T-cell (primary cell): ENCODE measurements at regions not wholly inside any gene's neighbourhood (a gene's known extent, or its start where the extent isn't known, plus 50 kb on each side); places are given as distances from the start of the nearest gene placed in this dataset.

Experiments used
- ATAC-seq, 4 experiments: fragments of 200-7000 bp in 3 of 4; fragments of 150-1000 bp in 1 of 4; cut with Tn5 transposase; replicated peaks in 1 of 4; 1 replicate in 3 of 4; 2 replicates in 1 of 4; pipeline ENCODE4 v1.10.0; 2021; ENCODE audit warnings: moderate library complexity in 3 of 4, mild to moderate bottlenecking in 2 of 4, moderate number of reproducible peaks in 1 of 4
- CTCF ChIA-PET, 2 donors: fragments of 300-600 bp; sonication (Branson Sonifier 250); formaldehyde crosslinking; loops; one replicate each; lab custom pipeline; 2022; ENCODE audit warnings: antibody characterized with exemption in 2 of 2; lab: Charles Lee
- POLR2A ChIA-PET, 2 donors: fragments of 300-600 bp; sonication (Branson Sonifier 250); formaldehyde crosslinking; loops; one replicate each; lab custom pipeline; 2022; ENCODE audit warnings: antibody characterized with exemption in 2 of 2; lab: Charles Lee
- DNase-seq, 35 experiments: peaks; one replicate each; pipeline versions ENCODE4 v3.0.0 to v3.0.0-alpha.2; 2013 to 2023
- H3K27ac ChIP-seq: one replicate; pipeline ENCODE4 v1.5.1; 2013; ENCODE audit warnings: low read length
- H3K27me3 ChIP-seq, 2 experiments: replicated peaks in 1 of 2; 1 replicate in 1 of 2; 2 replicates in 1 of 2; pipeline versions ENCODE4 v1.6.1 to v1.7.0; 2013; ENCODE audit warnings: low read length in 1 of 2, mixed read lengths in 1 of 2; ENCODE audit not compliant: control insufficient read depth in 2 of 2, insufficient read depth in 2 of 2; ENCODE audit errors: extremely low read depth in 1 of 2
- H3K36me3 ChIP-seq, 2 donors: 1 replicate in 1 of 2; 2 replicates in 1 of 2; pipeline versions ENCODE4 v1.6.1 to v1.7.0; 2013; ENCODE audit warnings: low read length in 1 of 2; ENCODE audit not compliant: control insufficient read depth in 2 of 2, insufficient read depth in 1 of 2; ENCODE audit errors: extremely low read depth in 1 of 2
- H3K4me1 ChIP-seq, 2 experiments: 1 replicate in 1 of 2; 2 replicates in 1 of 2; pipeline versions ENCODE4 v1.6.1 to v1.7.0; 2013; ENCODE audit warnings: low read length in 2 of 2, mixed read lengths in 1 of 2; ENCODE audit not compliant: insufficient read depth in 2 of 2, control insufficient read depth in 1 of 2; ENCODE audit errors: extremely low read depth in 1 of 2
- H3K4me3 ChIP-seq, 2 donors: 1 replicate in 1 of 2; 2 replicates in 1 of 2; pipeline versions ENCODE4 v1.5.1 to v1.7.0; 2013; ENCODE audit warnings: mild to moderate bottlenecking in 2 of 2, low read length in 1 of 2, moderate library complexity in 1 of 2; ENCODE audit not compliant: control insufficient read depth in 1 of 2; ENCODE audit errors: extremely low read depth in 1 of 2
- H3K9me3 ChIP-seq: 2 replicates; pipeline ENCODE4 v1.7.0; 2013
- H3K27ac Mint-ChIP-seq, 2 donors: one replicate each; pipeline ENCODE4 v1.8.0; 2020 to 2021; ENCODE audit warnings: mild to moderate bottlenecking in 2 of 2, mixed read lengths in 2 of 2
- H3K27me3 Mint-ChIP-seq, 2 donors: one replicate each; pipeline ENCODE4 v1.8.0; 2021 to 2022; ENCODE audit warnings: mixed read lengths in 2 of 2
- H3K36me3 Mint-ChIP-seq: one replicate; pipeline ENCODE4 v1.8.0; 2021; ENCODE audit warnings: mixed read lengths
- H3K4me1 Mint-ChIP-seq, 3 donors: one replicate each; pipeline ENCODE4 v1.8.0; 2020 to 2022; ENCODE audit warnings: mixed read lengths in 3 of 3, mild to moderate bottlenecking in 1 of 3
- H3K4me3 Mint-ChIP-seq, 3 donors: one replicate each; pipeline ENCODE4 v1.8.0; 2020 to 2022; ENCODE audit warnings: mild to moderate bottlenecking in 3 of 3, mixed read lengths in 3 of 3, moderate library complexity in 3 of 3
- H3K9me3 Mint-ChIP-seq, 3 donors: one replicate each; pipeline ENCODE4 v1.8.0; 2020 to 2022; ENCODE audit warnings: mixed read lengths in 3 of 3
- WGBS: methylation state at CpG from one replicate; pipeline ENCODE4 v1.1.5; 2013; ENCODE audit warnings: missing lambda C conversion rate; ENCODE audit not compliant: insufficient coverage; 5-methylcytosine and 5-hydroxymethylcytosine counted together

DNA sequence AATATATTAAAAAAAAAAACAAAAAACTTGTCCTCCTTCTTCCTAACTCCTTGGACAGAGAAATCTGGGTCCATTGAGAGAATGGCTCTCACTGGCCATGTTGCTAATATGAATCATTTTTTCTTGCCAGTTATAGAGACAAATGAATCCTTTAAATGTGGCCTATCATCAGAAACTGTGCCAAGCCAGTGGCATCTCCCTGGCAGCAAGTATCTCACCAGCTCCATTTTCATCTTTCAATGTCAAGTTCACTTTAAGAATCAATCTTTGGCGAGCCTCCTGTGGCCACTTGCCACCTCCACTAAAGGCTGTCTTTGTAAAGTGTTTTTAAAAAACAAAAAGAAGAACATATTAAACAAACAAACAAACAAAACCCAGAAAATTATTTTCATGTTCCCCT, 202.5 kb downstream of the TUSC7 start:
- Mint-ChIP-seq H3K9me3 (peaks cover 7 to 29% (median 27%) of the 10 kb centered on the region in 3 donors), H3K4me1 (no peaks in the 10 kb centered on the region), H3K27ac (no peak overlapping the region), H3K27me3 (no peaks in the 10 kb centered on the region), H3K4me3 (no peak overlapping the region), H3K36me3 (no peaks in the 10 kb centered on the region)
- no CpG with 5 or more reads among the region's 1 CpG for WGBS
- Histone ChIP-seq H3K27ac (no peak overlapping the region), H3K36me3 (no peaks in the 10 kb centered on the region), H3K27me3 (no peaks in the 10 kb centered on the region), H3K4me1 (no peaks in the 10 kb centered on the region), H3K4me3 (no peak overlapping the region), H3K9me3 (no peaks in the 10 kb centered on the region)
- no peak for ATAC-seq
- ChIA-PET POLR2A (no interaction called here), CTCF (no interaction called here)
- no peak for DNase-seq

DNA sequence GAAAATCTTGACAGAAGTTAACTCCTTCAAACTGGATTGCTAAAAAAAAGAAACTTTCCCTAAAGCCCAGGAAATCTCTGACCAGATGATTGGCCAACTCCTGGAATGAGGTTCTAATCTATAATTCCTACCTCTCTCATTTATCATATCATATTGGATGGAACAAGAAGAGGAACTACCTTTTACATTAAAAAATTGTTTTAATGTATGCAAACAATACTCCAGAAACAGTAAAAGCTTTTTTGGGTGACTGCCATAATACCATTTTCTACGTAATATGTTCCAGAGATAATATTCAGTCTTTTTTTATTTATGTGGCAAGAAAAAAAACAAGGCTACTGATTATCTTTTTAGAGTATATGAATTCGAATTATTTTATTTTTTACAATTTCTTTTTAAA, 204.4 kb downstream of the TUSC7 start:
- ATAC-seq (no peak), DNase-seq (no peak)
- ChIA-PET CTCF (interaction anchor here in 1 of 2 donors (0.6 kb wide), 1 partner anchor 15 kb away, joined by 3 read pairs; no protein-coding TSS in a partner anchor), POLR2A (no interaction called here)
- Histone ChIP-seq H3K4me1 (no peaks in the 10 kb centered on the region), H3K27me3 (no peaks in the 10 kb centered on the region), H3K36me3 (no peaks in the 10 kb centered on the region), H3K27ac (no peak overlapping the region), H3K9me3 (no peaks in the 10 kb centered on the region), H3K4me3 (no peak overlapping the region)
- no peaks in the 10 kb centered on the region for H3K4me1 Mint-ChIP-seq
- H3K9me3 Mint-ChIP-seq, result peaks cover 7 to 24% (median 23%) of the 10 kb centered on the region in 3 donors
- no peaks in the 10 kb centered on the region for H3K27me3 Mint-ChIP-seq
- no peak overlapping the region for H3K27ac Mint-ChIP-seq
- no peak overlapping the region for H3K4me3 Mint-ChIP-seq
- no peaks in the 10 kb centered on the region for H3K36me3 Mint-ChIP-seq
- WGBS, result no CpG with 5 or more reads among the region's 2 CpGs

DNA sequence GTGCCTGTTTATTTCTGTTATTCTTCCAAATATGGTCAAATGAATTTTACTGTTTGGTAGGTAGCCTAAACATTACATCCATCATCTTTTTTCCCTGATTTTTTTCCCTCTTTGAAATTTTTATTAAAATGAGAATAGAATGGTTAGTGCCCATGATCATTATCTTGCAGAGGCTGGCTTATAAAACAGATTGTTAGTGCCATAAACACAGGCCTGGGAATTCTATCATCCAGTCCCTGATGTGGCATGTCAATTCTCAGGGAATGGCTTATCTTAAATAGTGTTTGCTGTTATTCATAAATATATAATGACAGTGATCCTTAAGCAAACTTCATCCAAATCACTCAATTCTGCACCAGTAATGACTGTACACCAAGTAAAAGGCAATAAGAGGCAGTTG, 207.3 kb downstream of the TUSC7 start:
- no peak for ATAC-seq

DNA sequence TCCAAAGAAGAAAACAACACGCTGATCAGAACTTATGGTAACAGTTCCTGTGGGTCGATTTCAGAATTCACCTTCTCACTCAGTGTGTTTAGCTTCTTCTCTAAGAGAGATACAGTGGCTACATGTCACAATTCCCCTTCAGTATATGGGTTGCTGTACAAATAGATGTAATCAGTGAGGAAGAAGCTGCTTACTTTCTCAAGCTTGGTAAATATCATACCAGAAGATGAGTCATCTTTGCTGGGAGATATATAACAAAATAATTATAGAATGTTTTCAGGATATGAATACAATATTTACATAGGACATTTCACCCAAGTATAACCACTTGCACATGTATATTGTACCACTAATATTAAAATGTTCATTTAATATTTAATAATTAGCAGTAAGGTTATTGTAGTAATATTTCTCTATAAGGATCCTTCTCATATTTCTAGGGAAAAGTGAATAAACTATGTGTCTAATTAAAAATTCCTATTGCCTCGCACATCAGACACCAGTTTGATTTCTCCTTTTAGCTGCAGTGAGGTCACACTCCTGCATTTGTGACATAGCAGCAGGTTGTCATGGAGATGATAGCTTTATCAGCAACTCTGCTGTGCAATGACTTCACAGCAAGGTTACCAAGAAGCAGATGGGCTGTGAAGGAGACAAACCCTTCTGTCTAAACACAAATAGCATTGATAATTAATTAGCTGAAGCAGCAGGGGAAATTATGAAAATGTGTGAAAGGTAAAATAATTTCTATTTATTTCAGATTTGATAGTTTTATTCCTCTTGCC, 211.4 kb downstream of the TUSC7 start:
- Mint-ChIP-seq H3K36me3 (no peaks in the 10 kb centered on the region), H3K4me1 (no peaks in the 10 kb centered on the region), H3K4me3 (no peak overlapping the region), H3K9me3 (peaks cover 3 to 32% (median 27%) of the 10 kb centered on the region in 3 donors), H3K27ac (no peak overlapping the region), H3K27me3 (no peaks in the 10 kb centered on the region)
- CTCF ChIA-PET, result no interaction called here
- Histone ChIP-seq H3K4me3 (no peak overlapping the region), H3K36me3 (no peaks in the 10 kb centered on the region), H3K4me1 (no peaks in the 10 kb centered on the region), H3K9me3 (no peaks in the 10 kb centered on the region), H3K27ac (no peak overlapping the region), H3K27me3 (no peaks in the 10 kb centered on the region)
- DNase-seq, result no peak
- no peak for ATAC-seq
- WGBS, result no CpG with 5 or more reads among the region's 3 CpGs
- POLR2A ChIA-PET, result no interaction called here

More for the DNA sequence above, 207.3 kb downstream of the TUSC7 start:
- Histone ChIP-seq H3K4me3 (no peak overlapping the region), H3K4me1 (no peaks in the 10 kb centered on the region), H3K36me3 (no peaks in the 10 kb centered on the region), H3K27me3 (no peaks in the 10 kb centered on the region), H3K9me3 (no peaks in the 10 kb centered on the region), H3K27ac (no peak overlapping the region)
- Mint-ChIP-seq H3K4me3 (no peak overlapping the region), H3K27me3 (no peaks in the 10 kb centered on the region), H3K4me1 (no peaks in the 10 kb centered on the region), H3K27ac (no peak overlapping the region), H3K9me3 (peaks cover 2 to 14% (median 14%) of the 10 kb centered on the region in 3 donors), H3K36me3 (no peaks in the 10 kb centered on the region)
- no peak for DNase-seq
- ChIA-PET POLR2A (no interaction called here), CTCF (no interaction called here)

DNA sequence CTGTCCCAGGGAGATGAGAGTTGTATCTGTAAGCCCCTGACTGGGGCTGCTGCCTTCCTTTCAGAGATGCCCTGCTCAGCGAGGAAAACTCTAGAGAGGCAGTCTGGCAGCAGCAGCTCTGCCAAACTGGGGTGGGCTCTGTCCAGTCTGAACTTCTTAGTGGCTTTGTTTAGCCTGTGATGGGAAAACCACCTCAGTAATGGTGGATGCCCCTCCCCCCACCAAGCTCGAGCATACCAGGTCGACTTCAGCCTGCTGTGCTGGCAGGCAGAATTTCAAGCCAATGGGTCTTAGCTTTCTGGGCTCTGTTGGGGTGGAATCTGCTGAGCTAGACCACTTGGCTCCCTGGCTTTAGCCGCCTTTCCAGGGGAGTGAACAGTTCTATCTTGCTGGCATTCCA, 218.3 kb downstream of the TUSC7 start:
- Mint-ChIP-seq H3K27ac (no peak overlapping the region), H3K36me3 (no peaks in the 10 kb centered on the region), H3K27me3 (no peaks in the 10 kb centered on the region), H3K4me1 (no peaks in the 10 kb centered on the region), H3K4me3 (no peak overlapping the region), H3K9me3 (peaks cover 3 to 30% (median 26%) of the 10 kb centered on the region in 3 donors)
- H3K27me3 ChIP-seq, result no peaks in the 10 kb centered on the region
- ATAC-seq, result no peak
- H3K9me3 ChIP-seq, result no peaks in the 10 kb centered on the region
- DNase-seq, result no peak
- POLR2A ChIA-PET, result no interaction called here
- H3K4me1 ChIP-seq, result no peaks in the 10 kb centered on the region
- H3K36me3 ChIP-seq, result no peaks in the 10 kb centered on the region
- WGBS, result 78% methylated on average over 2 of the region's 4 CpGs
- CTCF ChIA-PET, result no interaction called here
- H3K27ac ChIP-seq, result no peak overlapping the region
- no peak overlapping the region for H3K4me3 ChIP-seq

DNA sequence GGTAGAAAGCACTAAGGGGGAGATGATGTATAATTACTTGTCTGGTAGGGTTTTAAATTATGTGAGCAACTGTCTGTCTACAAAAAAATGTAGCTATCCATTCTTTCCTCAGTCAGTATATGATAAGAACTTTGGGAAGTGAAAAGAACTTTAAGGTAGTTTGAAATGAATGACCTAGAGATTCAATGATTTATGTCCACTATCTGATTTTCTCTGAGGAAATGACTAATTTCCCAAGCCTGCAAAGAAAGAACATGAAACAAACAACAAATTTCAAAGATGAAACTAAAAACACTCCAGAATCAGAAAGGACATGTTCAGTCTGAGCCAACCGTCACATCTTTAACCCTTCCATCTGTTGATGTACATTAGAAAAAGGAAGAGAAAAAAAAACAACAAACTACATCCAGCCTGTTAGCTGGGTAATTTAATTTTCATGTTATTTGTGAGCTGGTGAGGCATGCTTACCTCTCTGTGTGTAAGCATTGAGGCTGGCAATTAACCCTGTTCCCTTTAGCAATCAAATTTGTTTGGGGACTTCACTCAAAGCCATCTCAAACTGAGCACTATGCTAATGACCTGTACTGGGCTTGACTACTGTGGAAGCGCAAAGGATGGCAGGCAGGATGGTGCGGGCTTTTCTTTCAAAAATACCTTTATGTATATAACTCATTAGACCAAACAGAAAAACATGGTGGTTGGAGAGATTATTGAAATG, 220.1 kb downstream of the TUSC7 start:
- H3K36me3 Mint-ChIP-seq, result no peaks in the 10 kb centered on the region
- Histone ChIP-seq H3K9me3 (no peaks in the 10 kb centered on the region), H3K36me3 (no peaks in the 10 kb centered on the region), H3K27me3 (no peaks in the 10 kb centered on the region), H3K27ac (no peak overlapping the region), H3K4me3 (no peak overlapping the region), H3K4me1 (no peaks in the 10 kb centered on the region)
- ATAC-seq (no peak), DNase-seq (no peak)
- H3K27ac Mint-ChIP-seq, result no peak overlapping the region
- peaks cover 3 to 19% (median 16%) of the 10 kb centered on the region in 3 donors for H3K9me3 Mint-ChIP-seq
- no peaks in the 10 kb centered on the region for H3K27me3 Mint-ChIP-seq
- no peaks in the 10 kb centered on the region for H3K4me1 Mint-ChIP-seq
- ChIA-PET CTCF (no interaction called here), POLR2A (interaction anchor here in 1 of 2 donors (0.6 kb wide), 1 partner anchor 32 kb away, joined by 3 read pairs; no protein-coding TSS in a partner anchor)
- H3K4me3 Mint-ChIP-seq, result no peak overlapping the region
- no CpG with 5 or more reads among the region's 3 CpGs for WGBS
